ENCODE measurements at regions not wholly inside any gene's neighbourhood (a gene's known extent, or its start where the extent isn't known, plus 50 kb on each side); places are given as distances from the start of the nearest gene placed in this dataset.

- DNase-seq: no peak
- H3K23ac ChIP-seq (ENCODE audit: low read depth, low read length): no peak overlapping the region
- peaks cover 12% of the 10 kb centered on the region for H3K9me3 ChIP-seq (ENCODE audit: control insufficient read depth, insufficient read depth, low read length)
- no peak overlapping the region for H2AK9ac ChIP-seq (replicated peaks; ENCODE audit: low read depth, low read length, poor library complexity)
- no peak overlapping the region for H2BK15ac ChIP-seq (ENCODE audit: low read depth, low read length)
- H2BK5ac ChIP-seq (ENCODE audit: low read depth, low read length, poor library complexity, severe bottlenecking): no peak overlapping the region
- H3K4me3 ChIP-seq (ENCODE audit: insufficient read depth, low read depth, low read length): no peak overlapping the region
- no peak overlapping the region for H3K18ac ChIP-seq (ENCODE audit: low read depth, low read length)
- no peak overlapping the region for H3K27ac ChIP-seq (ENCODE audit: insufficient read depth, low read length)
- TF ChIP-seq FOS (IDR thresholded peaks at IDR 0.05; ENCODE audit: low read depth, low read length): no peak
- no peak for TF ChIP-seq MAZ (IDR thresholded peaks at IDR 0.05; ENCODE audit: borderline replicate concordance, low read depth, low read length)
- TF ChIP-seq CHD1 (IDR thresholded peaks at IDR 0.05; ENCODE audit: low read depth, low read length): no peak
- TF ChIP-seq ELK1 (IDR thresholded peaks at IDR 0.05; ENCODE audit: borderline replicate concordance, low read depth, low read length): no peak
- TF ChIP-seq CTCF (conservative IDR thresholded peaks at IDR 0.05; ENCODE audit: low read depth, low read length): no peak
- no peak for TF ChIP-seq RFX5 (IDR thresholded peaks at IDR 0.05; ENCODE audit: low read depth, low read length)
- no peak for TF ChIP-seq SMC3 (IDR thresholded peaks at IDR 0.05; ENCODE audit: low read depth, low read length)
- no peak for TF ChIP-seq BHLHE40 (IDR thresholded peaks at IDR 0.05; ENCODE audit: low read depth, low read length)
- TF ChIP-seq POLR2A (IDR thresholded peaks at IDR 0.05; ENCODE audit: low read depth, low read length): no peak
- no peak for TF ChIP-seq MXI1 (IDR thresholded peaks at IDR 0.05; ENCODE audit: borderline replicate concordance, low read depth, low read length)
- TF ChIP-seq RCOR1 (IDR thresholded peaks at IDR 0.05; ENCODE audit: insufficient replicate concordance, low read length): no peak
- TF ChIP-seq RAD21 (IDR thresholded peaks at IDR 0.05; ENCODE audit: low read length): no peak
- TF ChIP-seq MAFK (IDR thresholded peaks at IDR 0.05; ENCODE audit: low read depth, low read length): no peak
- TF ChIP-seq NFE2L2 (IDR thresholded peaks at IDR 0.05; ENCODE audit: low read depth, low read length): no peak
- no peak for TF ChIP-seq USF2 (IDR thresholded peaks at IDR 0.05; ENCODE audit: low read depth, low read length)
- TF ChIP-seq CEBPB (IDR thresholded peaks at IDR 0.05; ENCODE audit: low read depth, low read length): no peak
- WGBS, 2 experiments (ENCODE audit: extremely low coverage in 2 of 2, insufficient read length in 1 of 2): no CpG with 5 or more reads among the region's 4 CpGs
- H2BK120ac ChIP-seq (ENCODE audit: low read depth, low read length): no peak overlapping the region
- no peaks in the 10 kb centered on the region for H3K4me1 ChIP-seq (ENCODE audit: control insufficient read depth, insufficient read depth, low read length)
- H3K4ac ChIP-seq (ENCODE audit: low read depth, low read length): no peak overlapping the region
- H3K27me3 ChIP-seq (ENCODE audit: control insufficient read depth, insufficient read depth, low read length): no peaks in the 10 kb centered on the region
- H2AK5ac ChIP-seq (ENCODE audit: low read depth, low read length): no peak overlapping the region
- no peaks in the 10 kb centered on the region for H4K20me1 ChIP-seq (ENCODE audit: insufficient read depth, low read length)
- CTCF ChIA-PET: no interaction called here
- ATAC-seq (ENCODE audit: low read depth): no peak
- no peak overlapping the region for H4K91ac ChIP-seq (ENCODE audit: insufficient read depth, low read depth, low read length)
- BruUV-seq (replicated peaks): no TSS peak
- no peak overlapping the region for H2BK20ac ChIP-seq (ENCODE audit: low read depth, low read length)
- no peaks in the 10 kb centered on the region for H3K36me3 ChIP-seq (ENCODE audit: control insufficient read depth, insufficient read depth, low read length)
- H4K5ac ChIP-seq (ENCODE audit: low read depth, low read length): no peak overlapping the region
- H3K9me1 ChIP-seq (ENCODE audit: insufficient read depth, low read length): no peaks in the 10 kb centered on the region
- in situ Hi-C loops (cut with MboI; ENCODE audit: low sequenced_read_pairs) (no loop called here), intact Hi-C loops (cut with micrococcal nuclease) (no loop called here), dilution Hi-C loops (cut with HindIII; ENCODE audit: low sequenced_read_pairs, unreplicated experiment) (no loop called here)
- H2AFZ ChIP-seq (replicated peaks; ENCODE audit: low read length, poor library complexity): no peak overlapping the region
- no peak overlapping the region for H3K56ac ChIP-seq (ENCODE audit: extremely low read depth, insufficient read depth, low read length)
- H3K9ac ChIP-seq (ENCODE audit: low read depth, low read length): no peak overlapping the region
- no peak overlapping the region for H3K14ac ChIP-seq (replicated peaks; ENCODE audit: low read depth, low read length)
- no peak overlapping the region for H3K4me2 ChIP-seq (ENCODE audit: low read depth, low read length)
- no peak overlapping the region for H4K8ac ChIP-seq (ENCODE audit: low read depth in 2 of 2, low read length in 2 of 2)
- no peaks in the 10 kb centered on the region for H3K79me1 ChIP-seq (ENCODE audit: low read depth in 1 of 2, low read length in 2 of 2)
- POLR2A ChIA-PET (ENCODE audit: unreplicated experiment): no interaction called here
These were observed 140.0 kb upstream of the TPK1 start for GRCh38 chr7:144975882-144976281.

All from IMR-90 (cell line).